Progenitor cell of endocrine pancreas (in vitro differentiated cells): ENCODE measurements at regions not wholly inside any gene's neighbourhood (a gene's known extent, or its start where the extent isn't known, plus 50 kb on each side); places are given as distances from the start of the nearest gene placed in this dataset.

Experiments
- DNase-seq: peaks from one replicate; pipeline ENCODE4 v3.0.0; 2021; ENCODE audit warnings: low spot score; ENCODE audit not compliant: unreplicated experiment
- H3K27ac Mint-ChIP-seq: 2 replicates; pipeline ENCODE4 v1.8.0; 2021; ENCODE audit warnings: mild to moderate bottlenecking, moderate library complexity, mixed read lengths
- H3K27me3 Mint-ChIP-seq: 2 replicates; pipeline ENCODE4 v1.8.0; 2021; ENCODE audit warnings: mixed read lengths
- H3K36me3 Mint-ChIP-seq: 2 replicates; pipeline ENCODE4 v1.8.0; 2022; ENCODE audit warnings: mixed read lengths; ENCODE audit not compliant: insufficient read depth
- H3K4me1 Mint-ChIP-seq: 2 replicates; pipeline ENCODE4 v1.8.0; 2021; ENCODE audit warnings: low read depth, mixed read lengths
- H3K4me3 Mint-ChIP-seq: 2 replicates; pipeline ENCODE4 v1.8.0; 2021; ENCODE audit warnings: low read depth, mild to moderate bottlenecking, moderate library complexity, mixed read lengths
- H3K9me3 Mint-ChIP-seq: 2 replicates; pipeline ENCODE4 v1.8.0; 2021; ENCODE audit warnings: low read depth, mixed read lengths
- TF ChIP-seq, protein P1 (sequence below): fragments of 200-600 bp; sonication (generic); IDR thresholded peaks from one replicate; pipeline ENCODE4 v1.5.0; 2021; ENCODE audit warnings: antibody characterized with exemption, mild to moderate bottlenecking; ENCODE audit not compliant: unreplicated experiment

DNA sequence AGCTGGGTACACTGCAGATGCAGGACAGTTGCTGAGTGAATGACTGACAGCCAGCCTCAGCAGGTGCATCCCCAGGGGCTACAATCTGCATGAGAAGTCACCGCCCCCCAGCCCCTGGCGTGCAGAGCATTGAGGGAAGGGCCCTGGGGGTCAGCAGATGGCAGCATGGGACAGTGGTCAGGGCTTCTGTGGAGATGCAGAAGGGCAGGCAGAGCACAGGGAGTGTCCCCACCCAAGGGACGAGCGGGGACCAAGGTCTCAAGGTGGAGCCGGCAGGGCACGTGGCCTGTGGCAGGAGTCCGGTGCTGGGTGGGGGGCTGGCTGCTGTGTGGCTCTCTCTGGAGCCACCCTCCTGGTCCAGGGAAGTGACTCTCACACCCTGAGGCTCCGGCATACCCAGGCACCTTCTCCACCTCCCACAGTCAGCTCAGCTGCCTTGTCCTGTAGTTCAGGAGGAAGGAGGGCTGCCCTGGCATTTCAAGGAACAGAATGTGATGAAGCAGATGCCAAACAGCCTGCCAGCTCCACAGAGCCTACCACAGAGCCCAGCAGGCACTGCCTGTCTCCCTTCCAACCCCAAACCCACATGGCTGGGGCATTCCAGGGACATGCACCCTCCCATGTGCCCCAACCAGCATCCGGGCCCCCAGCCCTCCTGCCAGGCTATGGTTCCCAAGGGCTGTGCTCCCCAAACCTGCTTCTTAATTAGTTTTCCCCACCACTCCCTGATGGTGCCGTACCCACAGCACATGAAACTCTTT is 114.5 kb downstream of the TMEM130 start:
- DNase-seq: no peak
- no peak overlapping the region for H3K4me3 Mint-ChIP-seq
- H3K4me1 Mint-ChIP-seq: no peaks in the 10 kb centered on the region
- H3K27me3 Mint-ChIP-seq: peaks cover 15% of the 10 kb centered on the region
- H3K27ac Mint-ChIP-seq: no peak overlapping the region
- no peaks in the 10 kb centered on the region for H3K36me3 Mint-ChIP-seq
- TF ChIP-seq, protein P1, sequence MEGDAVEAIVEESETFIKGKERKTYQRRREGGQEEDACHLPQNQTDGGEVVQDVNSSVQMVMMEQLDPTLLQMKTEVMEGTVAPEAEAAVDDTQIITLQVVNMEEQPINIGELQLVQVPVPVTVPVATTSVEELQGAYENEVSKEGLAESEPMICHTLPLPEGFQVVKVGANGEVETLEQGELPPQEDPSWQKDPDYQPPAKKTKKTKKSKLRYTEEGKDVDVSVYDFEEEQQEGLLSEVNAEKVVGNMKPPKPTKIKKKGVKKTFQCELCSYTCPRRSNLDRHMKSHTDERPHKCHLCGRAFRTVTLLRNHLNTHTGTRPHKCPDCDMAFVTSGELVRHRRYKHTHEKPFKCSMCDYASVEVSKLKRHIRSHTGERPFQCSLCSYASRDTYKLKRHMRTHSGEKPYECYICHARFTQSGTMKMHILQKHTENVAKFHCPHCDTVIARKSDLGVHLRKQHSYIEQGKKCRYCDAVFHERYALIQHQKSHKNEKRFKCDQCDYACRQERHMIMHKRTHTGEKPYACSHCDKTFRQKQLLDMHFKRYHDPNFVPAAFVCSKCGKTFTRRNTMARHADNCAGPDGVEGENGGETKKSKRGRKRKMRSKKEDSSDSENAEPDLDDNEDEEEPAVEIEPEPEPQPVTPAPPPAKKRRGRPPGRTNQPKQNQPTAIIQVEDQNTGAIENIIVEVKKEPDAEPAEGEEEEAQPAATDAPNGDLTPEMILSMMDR: no peak
- no peaks in the 10 kb centered on the region for H3K9me3 Mint-ChIP-seq

DNA sequence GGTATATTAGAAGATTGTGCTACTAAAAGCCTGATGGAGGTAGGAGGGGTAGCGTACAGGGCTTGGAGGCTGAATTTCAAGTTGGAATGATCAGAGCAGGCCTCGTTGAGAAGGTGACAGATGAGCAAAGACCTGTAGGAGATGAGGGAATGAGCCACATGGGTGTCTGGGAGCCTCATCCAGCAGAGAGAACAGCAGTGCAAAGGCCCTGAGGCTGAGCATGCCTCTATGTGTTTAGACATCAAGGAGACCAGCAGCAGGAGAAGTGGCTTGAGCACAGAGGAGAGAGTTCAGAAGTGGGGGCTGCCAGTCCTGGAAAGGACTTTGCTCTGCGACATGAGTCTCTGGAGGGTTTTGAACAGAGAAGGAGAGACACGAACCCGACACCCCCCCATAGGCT is 111.7 kb downstream of the TMEM130 start:
- Mint-ChIP-seq H3K27me3 (peaks cover 23% of the 10 kb centered on the region), H3K27ac (no peak overlapping the region), H3K9me3 (no peaks in the 10 kb centered on the region), H3K4me1 (no peaks in the 10 kb centered on the region), H3K4me3 (no peak overlapping the region), H3K36me3 (no peaks in the 10 kb centered on the region)
- no peak for DNase-seq
- TF ChIP-seq, protein P1: no peak

DNA sequence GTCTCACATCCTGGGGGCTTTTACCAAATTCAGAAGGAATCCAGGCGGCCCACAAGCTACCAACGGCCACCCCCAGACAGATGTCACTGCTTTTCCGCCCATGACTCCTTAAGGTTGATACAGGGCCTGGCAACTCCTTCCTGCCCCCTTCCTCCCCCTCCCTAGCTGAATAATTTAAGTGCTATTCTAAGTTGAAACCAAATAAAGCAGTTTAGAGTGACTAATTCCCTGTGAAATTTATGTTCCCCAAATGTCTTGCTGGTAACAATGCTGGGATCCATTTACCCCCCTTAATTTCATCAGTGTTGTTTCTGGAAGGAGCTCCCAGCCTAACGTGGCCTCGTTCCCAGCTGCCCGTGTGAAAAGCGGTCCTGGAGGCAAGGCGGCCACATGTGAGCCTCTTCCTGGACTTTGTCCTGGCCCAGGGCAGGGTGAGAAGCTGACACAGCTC is 109.6 kb downstream of the TMEM130 start:
- Mint-ChIP-seq H3K36me3 (no peaks in the 10 kb centered on the region), H3K27ac (no peak overlapping the region), H3K4me1 (no peaks in the 10 kb centered on the region), H3K27me3 (peaks cover 23% of the 10 kb centered on the region), H3K4me3 (no peak overlapping the region), H3K9me3 (no peaks in the 10 kb centered on the region)
- TF ChIP-seq, protein P1: no peak
- no peak for DNase-seq

DNA sequence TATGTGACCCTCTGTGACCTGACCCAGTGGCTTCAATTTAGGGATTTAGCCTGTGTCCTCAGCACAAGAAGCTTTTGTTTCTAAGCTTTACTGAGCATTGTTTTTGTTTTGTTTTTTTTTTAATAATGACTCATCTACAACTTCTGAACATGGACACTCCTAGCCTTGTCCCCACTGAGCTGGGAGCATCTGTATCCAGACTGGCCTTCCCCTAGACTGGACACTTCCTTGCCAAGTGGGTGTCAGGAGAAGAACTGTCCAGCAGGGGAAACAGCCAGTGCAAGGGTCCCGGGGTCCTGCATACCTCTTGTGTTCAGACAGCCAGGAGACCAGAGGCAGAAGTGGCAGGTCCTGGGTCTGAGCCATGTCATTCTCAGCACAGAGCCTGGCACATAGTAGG is 108.6 kb downstream of the TMEM130 start:
- Mint-ChIP-seq H3K9me3 (no peaks in the 10 kb centered on the region), H3K36me3 (no peaks in the 10 kb centered on the region)
- DNase-seq: no peak

DNA sequence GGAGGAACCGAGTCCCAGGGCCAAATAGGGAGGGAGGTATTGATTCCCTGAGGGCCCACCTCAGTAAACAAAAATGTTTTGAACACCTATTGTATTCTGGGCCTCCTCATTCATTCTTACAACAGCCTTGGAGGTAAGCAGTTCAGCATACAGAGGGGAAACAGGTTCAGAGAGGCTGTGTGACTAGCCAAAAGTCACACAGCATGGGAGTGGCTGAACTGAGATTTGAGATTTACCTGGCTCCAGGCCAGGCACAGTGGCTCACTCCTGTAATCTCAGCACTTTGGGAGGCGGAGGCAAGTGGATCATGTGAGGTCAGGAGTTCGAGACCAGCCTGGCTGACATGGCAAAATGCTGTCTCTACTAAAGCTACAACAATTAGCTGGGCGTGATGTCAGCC is 107.2 kb downstream of the TMEM130 start:
- H3K4me1 Mint-ChIP-seq: no peaks in the 10 kb centered on the region
- H3K36me3 Mint-ChIP-seq: no peaks in the 10 kb centered on the region
- DNase-seq: no peak
- peaks cover 23% of the 10 kb centered on the region for H3K27me3 Mint-ChIP-seq
- H3K9me3 Mint-ChIP-seq: no peaks in the 10 kb centered on the region
- H3K4me3 Mint-ChIP-seq: no peak overlapping the region
- peak overlapping the region; percentile 74 for H3K27ac Mint-ChIP-seq
- TF ChIP-seq, protein P1: no peak

More for the DNA sequence above, 108.6 kb downstream of the TMEM130 start:
- H3K4me3 Mint-ChIP-seq: no peak overlapping the region
- no peaks in the 10 kb centered on the region for H3K4me1 Mint-ChIP-seq
- no peak overlapping the region for H3K27ac Mint-ChIP-seq
- TF ChIP-seq, protein P1: no peak
- peaks cover 23% of the 10 kb centered on the region for H3K27me3 Mint-ChIP-seq
